ENCODE measurements at regions not wholly inside any gene's neighbourhood (a gene's known extent, or its start where the extent isn't known, plus 50 kb on each side); places are given as distances from the start of the nearest gene placed in this dataset.
A peak's percentile ranks its signal among the peaks of the same experiment; 100 is the strongest.
"Not testable (repeated sequence)": the region's sequence is repeated elsewhere in the genome, so short reads cannot be mapped to it uniquely, and the experiment has no call there.

- no peak overlapping the region for H3K27ac Mint-ChIP-seq
- H3K9me3 Mint-ChIP-seq: no peaks in the 10 kb centered on the region
- no peak overlapping the region for H3K4me3 Mint-ChIP-seq
- peaks cover 23% of the 10 kb centered on the region for H3K36me3 Mint-ChIP-seq
- H3K4me1 Mint-ChIP-seq: peaks cover under 1% of the 10 kb centered on the region
- H3K27me3 Mint-ChIP-seq: no peaks in the 10 kb centered on the region
- ATAC-seq: no peak
Observed at GRCh38 chr7:39758234-39758970, 135.0 kb downstream of the RALA start.

- H3K36me3 Mint-ChIP-seq: peaks cover 50% of the 10 kb centered on the region
- no peak overlapping the region for H3K27ac Mint-ChIP-seq
- no peaks in the 10 kb centered on the region for H3K9me3 Mint-ChIP-seq
- ATAC-seq: no peak
- no peaks in the 10 kb centered on the region for H3K27me3 Mint-ChIP-seq
- no peak overlapping the region for H3K4me3 Mint-ChIP-seq
- H3K4me1 Mint-ChIP-seq: peaks cover 7% of the 10 kb centered on the region
Observed at GRCh38 chr7:39761449-39761848, 138.1 kb downstream of the RALA start.

- H3K9me3 Mint-ChIP-seq, H3K4me1 Mint-ChIP-seq, H3K27me3 Mint-ChIP-seq, ATAC-seq, H3K4me3 Mint-ChIP-seq, H3K27ac Mint-ChIP-seq: not testable (repeated sequence)
- peaks cover 42% of the 10 kb centered on the region for H3K36me3 Mint-ChIP-seq
Observed at GRCh38 chr7:39762466-39762865, 139.1 kb downstream of the RALA start.

- H3K36me3 Mint-ChIP-seq: peaks cover 38% of the 10 kb centered on the region
- not testable (repeated sequence) for H3K9me3 Mint-ChIP-seq, H3K27ac Mint-ChIP-seq, H3K4me1 Mint-ChIP-seq, H3K27me3 Mint-ChIP-seq, H3K4me3 Mint-ChIP-seq, ATAC-seq
Observed at GRCh38 chr7:39762881-39763280, 139.5 kb downstream of the RALA start.

GRCh38 chr7:39765833-39766232 is 142.5 kb downstream of the RALA start:
- not testable (repeated sequence) for H3K27me3 Mint-ChIP-seq, H3K4me3 Mint-ChIP-seq, H3K4me1 Mint-ChIP-seq, H3K9me3 Mint-ChIP-seq, H3K27ac Mint-ChIP-seq, ATAC-seq
- H3K36me3 Mint-ChIP-seq: peaks cover 50% of the 10 kb centered on the region

- not testable (repeated sequence) for H3K4me1 Mint-ChIP-seq, H3K4me3 Mint-ChIP-seq, H3K27ac Mint-ChIP-seq, H3K27me3 Mint-ChIP-seq, H3K9me3 Mint-ChIP-seq, ATAC-seq
- peaks cover 52% of the 10 kb centered on the region for H3K36me3 Mint-ChIP-seq
Observed at GRCh38 chr7:39768439-39768838, 145.1 kb downstream of the RALA start.

- ATAC-seq, H3K4me1 Mint-ChIP-seq, H3K9me3 Mint-ChIP-seq, H3K4me3 Mint-ChIP-seq, H3K27me3 Mint-ChIP-seq: not testable (repeated sequence)
- Mint-ChIP-seq H3K27ac (peak overlapping the region; percentile 6), H3K36me3 (peaks cover 25% of the 10 kb centered on the region)
Observed at GRCh38 chr7:39774341-39774851, 151.0 kb downstream of the RALA start.

GRCh38 chr7:39781557-39781956 is 158.2 kb downstream of the RALA start:
- not testable (repeated sequence) for H3K27me3 Mint-ChIP-seq, ATAC-seq, H3K27ac Mint-ChIP-seq, H3K4me1 Mint-ChIP-seq, H3K4me3 Mint-ChIP-seq, H3K9me3 Mint-ChIP-seq
- peaks cover 35% of the 10 kb centered on the region for H3K36me3 Mint-ChIP-seq

GRCh38 chr7:39786440-39786839 is 163.1 kb downstream of the RALA start:
- H3K27me3 Mint-ChIP-seq, H3K27ac Mint-ChIP-seq, ATAC-seq, H3K9me3 Mint-ChIP-seq, H3K4me3 Mint-ChIP-seq, H3K4me1 Mint-ChIP-seq: not testable (repeated sequence)
- peaks cover 39% of the 10 kb centered on the region for H3K36me3 Mint-ChIP-seq

GRCh38 chr7:39791035-39791434 is 159.0 kb upstream of the CDK13 start:
- not testable (repeated sequence) for H3K4me1 Mint-ChIP-seq, H3K4me3 Mint-ChIP-seq, ATAC-seq, H3K27ac Mint-ChIP-seq, H3K9me3 Mint-ChIP-seq, H3K27me3 Mint-ChIP-seq
- peaks cover 65% of the 10 kb centered on the region for H3K36me3 Mint-ChIP-seq

- not testable (repeated sequence) for H3K9me3 Mint-ChIP-seq, ATAC-seq, H3K4me1 Mint-ChIP-seq
Observed at GRCh38 chr7:39791911-39792310, 158.1 kb upstream of the CDK13 start.

GRCh38 chr7:39793026-39793425 is 157.0 kb upstream of the CDK13 start:
- not testable (repeated sequence) for H3K4me3 Mint-ChIP-seq, H3K27me3 Mint-ChIP-seq, ATAC-seq, H3K4me1 Mint-ChIP-seq, H3K27ac Mint-ChIP-seq, H3K9me3 Mint-ChIP-seq
- H3K36me3 Mint-ChIP-seq: peaks cover 60% of the 10 kb centered on the region

More at GRCh38 chr7:39791911-39792310, 158.1 kb upstream of the CDK13 start:
- H3K27me3 Mint-ChIP-seq, H3K27ac Mint-ChIP-seq, H3K4me3 Mint-ChIP-seq: not testable (repeated sequence)
- H3K36me3 Mint-ChIP-seq: peaks cover 60% of the 10 kb centered on the region

- peaks cover 58% of the 10 kb centered on the region for H3K36me3 Mint-ChIP-seq
- H3K4me1 Mint-ChIP-seq, H3K4me3 Mint-ChIP-seq, H3K27ac Mint-ChIP-seq, H3K9me3 Mint-ChIP-seq, ATAC-seq, H3K27me3 Mint-ChIP-seq: not testable (repeated sequence)
Observed at GRCh38 chr7:39793851-39794250, 156.2 kb upstream of the CDK13 start.

- ATAC-seq, H3K27ac Mint-ChIP-seq, H3K4me1 Mint-ChIP-seq, H3K27me3 Mint-ChIP-seq, H3K9me3 Mint-ChIP-seq, H3K4me3 Mint-ChIP-seq: not testable (repeated sequence)
- peaks cover 30% of the 10 kb centered on the region for H3K36me3 Mint-ChIP-seq
Observed at GRCh38 chr7:39796947-39797346, 153.1 kb upstream of the CDK13 start.

- H3K4me1 Mint-ChIP-seq, H3K9me3 Mint-ChIP-seq, ATAC-seq, H3K4me3 Mint-ChIP-seq, H3K27ac Mint-ChIP-seq: not testable (repeated sequence)
- peaks cover 14% of the 10 kb centered on the region for H3K27me3 Mint-ChIP-seq
- peaks cover 26% of the 10 kb centered on the region for H3K36me3 Mint-ChIP-seq
Observed at GRCh38 chr7:39798077-39798476, 152.0 kb upstream of the CDK13 start.

GRCh38 chr7:39808796-39809481 is 141.1 kb upstream of the CDK13 start:
- no peak for ATAC-seq
- Mint-ChIP-seq H3K27me3 (peaks cover 26% of the 10 kb centered on the region), H3K27ac (no peak overlapping the region), H3K9me3 (no peaks in the 10 kb centered on the region), H3K4me1 (peaks cover 6% of the 10 kb centered on the region), H3K36me3 (no peaks in the 10 kb centered on the region), H3K4me3 (no peak overlapping the region)
